ENCODE measurements at regions not wholly inside any gene's neighbourhood (a gene's known extent, or its start where the extent isn't known, plus 50 kb on each side); places are given as distances from the start of the nearest gene placed in this dataset.

DNA sequence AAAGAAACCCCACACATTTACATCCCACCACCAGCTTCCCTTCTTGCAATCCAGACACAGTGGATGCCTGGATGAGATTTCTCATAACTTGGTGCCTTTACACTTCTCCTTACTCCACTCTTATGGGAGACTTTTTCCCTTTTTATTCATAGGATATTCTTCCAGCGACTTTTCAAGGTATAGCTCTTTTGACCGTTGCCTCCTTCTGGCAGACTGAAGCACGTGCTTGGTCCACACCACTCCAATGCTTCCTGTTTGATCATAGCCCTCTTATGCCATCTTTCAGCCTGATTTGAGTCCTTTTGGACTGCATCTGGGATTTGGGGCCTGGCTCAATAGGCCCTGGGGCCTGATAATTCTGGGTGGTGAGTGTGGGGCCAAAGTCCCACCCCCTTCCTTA lies 87.7 kb downstream of the ERCC5 start:
- TF ChIP-seq PRPF4 (IDR thresholded peaks at IDR 0.05; ENCODE audit: insufficient read depth, low read depth, low read length, poor library complexity, severe bottlenecking) (no peak), ZNF253 (CRISPR knock-in tag; conservative IDR thresholded peaks at IDR 0.05) (no peak), ZNF583 (CRISPR knock-in tag; IDR thresholded peaks at IDR 0.05) (no peak)
- Histone ChIP-seq H3K79me2 (ENCODE audit: control insufficient read depth, insufficient read depth, low read length) (no peaks in the 10 kb centered on the region), H4K20me1 (replicated peaks; ENCODE audit: control insufficient read depth, insufficient read depth, low read length) (no peaks in the 10 kb centered on the region), H3K36me3 (ENCODE audit: control insufficient read depth, insufficient read depth, low read length) (no peaks in the 10 kb centered on the region), H3K9me3 (replicated peaks; ENCODE audit: control insufficient read depth, insufficient read depth, low read depth, low read length) (no peaks in the 10 kb centered on the region), H3K9ac (ENCODE audit: insufficient read depth in 1 of 2, low read depth in 2 of 2, low read length in 2 of 2) (no peak overlapping the region), H3K9me1 (ENCODE audit: control insufficient read depth, insufficient read depth, low read length) (no peaks in the 10 kb centered on the region), H3K27ac (ENCODE audit: extremely low read depth, low read depth, low read length) (no peak overlapping the region), H3K4me3 (no peak overlapping the region), H3K4me1 (replicated peaks in 1 of 2; ENCODE audit: control insufficient read depth in 2 of 2, insufficient read depth in 2 of 2, low read length in 2 of 2) (no peaks in the 10 kb centered on the region), H3K4me2 (ENCODE audit: insufficient read depth, low read length) (no peak overlapping the region), H2AFZ (ENCODE audit: low read depth, low read length) (no peak overlapping the region), H3K27me3 (ENCODE audit: control insufficient read depth in 2 of 2, insufficient read depth in 2 of 2, low read length in 2 of 2) (no peaks in the 10 kb centered on the region)
- POLR2A ChIA-PET = no interaction called here
- FAIRE-seq = no peak
- in situ Hi-C loops (cut with MboI) = no loop called here
- WGBS (ENCODE audit: insufficient coverage, low coverage, missing lambda C conversion rate) = 0% methylated on average over 3 of the region's 3 CpGs
- no peak for ATAC-seq
- DNase-seq (ENCODE audit: extremely low read depth in 1 of 4, low spot score in 3 of 4) = no peak
- BruUV-seq (replicated peaks) = no TSS peak
- intact Hi-C loops (cut with micrococcal nuclease) = no loop called here
- CTCF ChIA-PET (ENCODE audit: low intra/inter-chr PET ratio) = no interaction called here

GRCh38 chr13:102933122-102933521 lies 87.3 kb downstream of the ERCC5 start:
- Histone ChIP-seq H3K27me3 (ENCODE audit: control insufficient read depth in 2 of 2, insufficient read depth in 2 of 2, low read length in 2 of 2) (no peaks in the 10 kb centered on the region), H3K4me2 (ENCODE audit: insufficient read depth, low read length) (no peak overlapping the region), H3K27ac (ENCODE audit: extremely low read depth, low read depth, low read length) (no peak overlapping the region), H3K36me3 (ENCODE audit: control insufficient read depth, insufficient read depth, low read length) (no peaks in the 10 kb centered on the region), H3K4me1 (replicated peaks in 1 of 2; ENCODE audit: control insufficient read depth in 2 of 2, insufficient read depth in 2 of 2, low read length in 2 of 2) (no peaks in the 10 kb centered on the region), H4K20me1 (replicated peaks; ENCODE audit: control insufficient read depth, insufficient read depth, low read length) (no peaks in the 10 kb centered on the region), H3K9me1 (ENCODE audit: control insufficient read depth, insufficient read depth, low read length) (no peaks in the 10 kb centered on the region), H3K9me3 (replicated peaks; ENCODE audit: control insufficient read depth, insufficient read depth, low read depth, low read length) (no peaks in the 10 kb centered on the region), H3K4me3 (no peak overlapping the region), H3K9ac (ENCODE audit: insufficient read depth in 1 of 2, low read depth in 2 of 2, low read length in 2 of 2) (no peak overlapping the region), H2AFZ (ENCODE audit: low read depth, low read length) (no peak overlapping the region), H3K79me2 (ENCODE audit: control insufficient read depth, insufficient read depth, low read length) (no peaks in the 10 kb centered on the region)
- ATAC-seq (no peak), FAIRE-seq (no peak), DNase-seq (ENCODE audit: extremely low read depth in 1 of 4, low spot score in 3 of 4) (no peak)
- ChIA-PET POLR2A (no interaction called here), CTCF (ENCODE audit: low intra/inter-chr PET ratio) (no interaction called here)
- in situ Hi-C loops (cut with MboI) (no loop called here), intact Hi-C loops (cut with micrococcal nuclease) (no loop called here)
- WGBS (ENCODE audit: insufficient coverage, low coverage, missing lambda C conversion rate) = 2% methylated on average over 4 of the region's 6 CpGs
- BruUV-seq (replicated peaks) = no TSS peak
- no peak for TF ChIP-seq ZNF780A (CRISPR knock-in tag; IDR thresholded peaks at IDR 0.05)
- TF ChIP-seq TCF7L2 (IDR thresholded peaks at IDR 0.05; ENCODE audit: low read depth, low read length) = no peak
- no peak for TF ChIP-seq MCM5 (IDR thresholded peaks at IDR 0.05; ENCODE audit: low read depth)
- TF ChIP-seq RBM22 (IDR thresholded peaks at IDR 0.05; ENCODE audit: low read depth, low read length, poor library complexity, severe bottlenecking) = no peak
- TF ChIP-seq PKNOX1 (IDR thresholded peaks at IDR 0.05) = no peak
- TF ChIP-seq ETS2 (tag; IDR thresholded peaks at IDR 0.05; ENCODE audit: borderline replicate concordance, poor library complexity, severe bottlenecking) = no peak
- TF ChIP-seq CAMTA2 (CRISPR knock-in tag; conservative IDR thresholded peaks at IDR 0.05) = no peak
- TF ChIP-seq ZNF23 (CRISPR knock-in tag; IDR thresholded peaks at IDR 0.05) = no peak
- TF ChIP-seq ZNF431 (CRISPR knock-in tag; IDR thresholded peaks at IDR 0.05) = no peak
- no peak for TF ChIP-seq ZFP30 (CRISPR knock-in tag; IDR thresholded peaks at IDR 0.05; ENCODE audit: borderline replicate concordance)
- no peak for TF ChIP-seq ZNF143 (CRISPR knock-in tag; IDR thresholded peaks at IDR 0.05)
- no peak for TF ChIP-seq SMAD3 (CRISPR knock-in tag; conservative IDR thresholded peaks at IDR 0.05)
- TF ChIP-seq, protein P1, sequence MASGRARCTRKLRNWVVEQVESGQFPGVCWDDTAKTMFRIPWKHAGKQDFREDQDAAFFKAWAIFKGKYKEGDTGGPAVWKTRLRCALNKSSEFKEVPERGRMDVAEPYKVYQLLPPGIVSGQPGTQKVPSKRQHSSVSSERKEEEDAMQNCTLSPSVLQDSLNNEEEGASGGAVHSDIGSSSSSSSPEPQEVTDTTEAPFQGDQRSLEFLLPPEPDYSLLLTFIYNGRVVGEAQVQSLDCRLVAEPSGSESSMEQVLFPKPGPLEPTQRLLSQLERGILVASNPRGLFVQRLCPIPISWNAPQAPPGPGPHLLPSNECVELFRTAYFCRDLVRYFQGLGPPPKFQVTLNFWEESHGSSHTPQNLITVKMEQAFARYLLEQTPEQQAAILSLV (tag; IDR thresholded peaks at IDR 0.05) = no peak
- TF ChIP-seq SIN3A (IDR thresholded peaks at IDR 0.05; ENCODE audit: borderline replicate concordance in 2 of 2, control insufficient read depth in 1 of 2, low read depth in 2 of 2, low read length in 2 of 2) = no peak

Measured in K562 (cell line).